ENCODE measurements at regions not wholly inside any gene's neighbourhood (a gene's known extent, or its start where the extent isn't known, plus 50 kb on each side); places are given as distances from the start of the nearest gene placed in this dataset.
"Not testable (repeated sequence)": the region's sequence is repeated elsewhere in the genome, so short reads cannot be mapped to it uniquely, and the experiment has no call there.

DNA sequence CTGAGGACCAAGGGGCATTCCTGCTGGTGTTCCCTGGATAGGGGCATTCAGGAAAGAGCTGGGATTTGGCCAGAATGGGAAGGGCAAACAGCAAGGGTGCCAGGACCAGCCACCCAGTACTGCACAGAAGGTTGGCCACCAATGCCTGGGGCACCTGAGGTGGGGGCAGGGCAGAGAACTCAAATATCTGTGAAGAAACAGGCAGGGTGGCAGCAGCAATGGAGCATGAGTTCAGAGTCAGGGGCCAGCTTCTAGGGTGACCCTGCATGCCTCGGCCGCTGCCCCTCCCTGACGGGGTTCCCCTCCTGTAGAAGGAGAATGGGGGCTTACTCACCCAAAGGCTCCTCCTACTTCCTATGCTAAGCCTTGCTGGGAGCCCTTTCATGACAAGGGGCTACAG, 79.3 kb upstream of the SHANK2 start:
- no peak for DNase-seq

DNA sequence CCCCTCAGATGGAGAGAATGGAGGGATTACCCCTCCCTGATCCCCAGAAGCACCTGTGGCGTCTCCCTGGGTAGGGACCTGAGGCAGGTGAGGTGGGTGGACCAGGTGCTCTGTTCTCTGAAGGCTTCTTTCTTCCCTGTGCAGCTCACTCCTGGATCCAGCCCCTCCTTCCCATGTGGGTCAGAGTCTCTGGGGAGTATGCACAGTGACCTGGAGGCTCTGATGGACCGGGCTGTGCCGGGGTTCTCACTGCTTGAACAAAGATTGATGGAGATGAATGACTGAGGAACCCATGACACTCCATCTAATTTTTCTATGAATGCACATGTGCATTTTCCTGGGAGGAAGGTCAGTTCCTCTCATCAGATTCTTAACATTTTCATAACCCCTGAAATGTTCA, 78.6 kb upstream of the SHANK2 start:
- DNase-seq: no peak

DNA sequence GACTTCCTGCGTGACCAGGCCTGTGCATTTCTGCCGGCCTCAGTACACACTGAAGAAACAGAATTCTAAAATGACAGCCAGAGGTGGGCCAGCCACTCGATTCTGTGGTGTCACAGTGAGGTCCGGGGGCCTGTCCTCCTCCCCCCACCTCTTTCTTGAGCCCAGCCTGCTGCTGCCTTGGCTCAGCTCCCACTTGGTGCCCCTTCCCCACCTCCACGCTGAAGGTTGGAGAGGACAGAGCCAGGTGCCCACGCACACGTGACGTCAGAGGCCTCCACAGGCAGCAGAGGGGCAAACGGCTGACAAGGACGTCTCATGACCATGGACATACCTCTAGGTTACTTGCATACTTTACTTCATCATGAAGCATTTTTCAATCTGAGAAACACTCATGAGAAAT, 78.0 kb upstream of the SHANK2 start:
- DNase-seq: no peak

DNA sequence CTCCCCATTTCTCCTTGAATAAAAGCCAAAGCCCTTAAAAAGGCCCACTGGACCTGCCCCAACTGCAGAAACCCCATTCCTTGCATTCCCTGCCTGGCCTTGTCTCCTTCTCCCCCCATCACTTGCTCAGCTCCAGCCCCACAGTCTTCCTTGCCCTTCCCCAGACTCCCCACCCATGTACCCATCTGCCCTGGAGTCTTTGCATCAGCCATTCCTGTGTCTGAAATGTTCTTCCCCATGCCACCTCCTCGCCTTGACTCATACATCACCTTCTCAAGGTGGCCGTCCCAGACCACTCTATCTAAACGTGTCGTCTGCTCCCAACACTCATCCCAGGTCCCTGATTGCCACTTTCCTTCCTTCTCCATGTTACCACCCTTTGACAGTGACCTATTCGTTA, 77.4 kb upstream of the SHANK2 start:
- DNase-seq: no peak

DNA sequence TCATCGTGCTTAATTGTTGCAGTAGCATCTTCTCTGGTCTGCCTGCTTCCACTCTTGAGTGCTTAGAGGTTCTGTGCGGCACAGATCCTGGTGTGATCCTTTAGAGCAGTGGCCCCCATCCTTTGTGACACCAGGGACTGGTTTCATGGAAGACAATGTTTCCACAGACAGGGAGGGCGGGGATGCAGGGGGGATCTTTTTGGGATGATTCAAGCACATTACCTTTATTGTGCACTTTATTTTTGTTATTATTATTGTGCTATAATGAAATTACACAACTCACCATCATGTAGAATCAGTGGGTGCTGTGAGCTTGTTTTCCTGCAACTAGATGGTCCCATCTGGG, 76.8 kb upstream of the SHANK2 start:
- DNase-seq: no peak

DNA sequence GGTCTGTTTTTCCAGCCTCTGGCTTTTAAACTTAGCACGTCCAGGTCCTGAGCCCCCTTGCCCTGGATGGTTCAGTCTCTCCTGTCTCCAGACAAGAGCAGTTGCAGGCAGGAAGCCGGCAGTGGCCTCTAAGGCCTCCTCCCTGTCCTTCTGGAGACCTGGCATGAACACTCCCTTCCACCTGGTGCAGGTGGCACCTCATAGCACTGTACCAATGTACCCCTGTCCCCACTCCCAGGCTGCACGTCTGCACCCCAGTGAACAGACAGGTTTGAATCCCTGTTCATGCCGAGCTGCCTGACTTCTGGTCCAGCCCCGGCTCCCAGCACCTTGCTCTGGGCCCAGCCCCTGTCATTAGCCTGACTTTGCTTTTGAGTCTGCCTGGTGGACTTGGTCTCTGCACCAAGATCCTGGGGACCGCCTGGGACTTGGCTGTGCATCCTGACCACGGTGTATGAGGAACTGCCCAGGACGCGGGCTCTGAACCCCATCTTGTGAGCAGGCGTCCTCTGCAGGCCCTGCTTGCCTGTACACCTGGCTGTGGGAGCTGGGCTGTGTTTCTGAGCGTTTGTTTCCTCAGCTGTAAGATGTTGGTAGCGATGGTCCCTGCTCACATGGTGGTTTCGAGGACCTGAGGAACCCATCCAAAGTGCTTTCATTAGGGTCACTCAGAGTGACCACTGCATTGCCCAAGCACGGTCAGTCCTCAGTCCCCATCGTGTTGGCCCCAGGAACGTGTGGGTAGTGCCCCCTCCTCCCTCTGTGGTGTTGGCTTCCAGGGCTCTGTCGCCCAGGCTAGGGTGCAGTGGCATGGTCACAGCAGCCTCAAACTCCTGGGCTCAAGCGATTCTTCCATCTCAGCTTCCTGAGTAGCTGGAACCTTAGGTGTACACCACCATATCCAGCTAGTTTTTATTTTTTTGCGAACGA, 75.0 kb upstream of the SHANK2 start:
- no peak for DNase-seq

DNA sequence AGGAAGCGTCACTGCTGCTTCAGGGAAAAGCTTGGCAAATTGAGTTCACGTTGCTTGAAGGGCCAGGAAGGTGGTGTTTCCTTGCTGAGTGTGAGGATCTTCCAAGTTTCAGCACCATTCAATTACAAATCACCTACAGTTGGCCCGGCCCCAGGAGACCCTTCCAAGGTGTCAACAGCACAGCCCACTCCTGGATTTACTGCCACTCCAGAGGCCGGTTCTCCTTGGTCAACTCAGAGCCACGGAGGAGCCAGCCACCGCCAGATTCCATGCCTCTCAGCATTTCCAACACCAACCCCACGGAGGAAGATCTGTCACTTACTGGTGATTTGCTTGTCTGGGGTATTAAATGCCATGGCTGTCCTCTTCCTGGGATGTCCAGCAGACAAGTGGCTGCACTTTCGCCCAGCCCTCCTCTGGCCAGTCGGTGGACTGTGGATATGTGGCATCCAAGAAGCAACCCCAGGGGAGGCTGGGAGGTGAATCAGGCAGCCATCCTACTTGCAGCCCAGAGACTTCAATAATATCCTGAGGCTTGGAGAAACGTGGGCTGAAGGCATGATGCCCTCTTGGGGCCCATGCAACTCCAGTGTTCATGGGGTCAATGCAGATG, 74.1 kb upstream of the SHANK2 start:
- DNase-seq: no peak

DNA sequence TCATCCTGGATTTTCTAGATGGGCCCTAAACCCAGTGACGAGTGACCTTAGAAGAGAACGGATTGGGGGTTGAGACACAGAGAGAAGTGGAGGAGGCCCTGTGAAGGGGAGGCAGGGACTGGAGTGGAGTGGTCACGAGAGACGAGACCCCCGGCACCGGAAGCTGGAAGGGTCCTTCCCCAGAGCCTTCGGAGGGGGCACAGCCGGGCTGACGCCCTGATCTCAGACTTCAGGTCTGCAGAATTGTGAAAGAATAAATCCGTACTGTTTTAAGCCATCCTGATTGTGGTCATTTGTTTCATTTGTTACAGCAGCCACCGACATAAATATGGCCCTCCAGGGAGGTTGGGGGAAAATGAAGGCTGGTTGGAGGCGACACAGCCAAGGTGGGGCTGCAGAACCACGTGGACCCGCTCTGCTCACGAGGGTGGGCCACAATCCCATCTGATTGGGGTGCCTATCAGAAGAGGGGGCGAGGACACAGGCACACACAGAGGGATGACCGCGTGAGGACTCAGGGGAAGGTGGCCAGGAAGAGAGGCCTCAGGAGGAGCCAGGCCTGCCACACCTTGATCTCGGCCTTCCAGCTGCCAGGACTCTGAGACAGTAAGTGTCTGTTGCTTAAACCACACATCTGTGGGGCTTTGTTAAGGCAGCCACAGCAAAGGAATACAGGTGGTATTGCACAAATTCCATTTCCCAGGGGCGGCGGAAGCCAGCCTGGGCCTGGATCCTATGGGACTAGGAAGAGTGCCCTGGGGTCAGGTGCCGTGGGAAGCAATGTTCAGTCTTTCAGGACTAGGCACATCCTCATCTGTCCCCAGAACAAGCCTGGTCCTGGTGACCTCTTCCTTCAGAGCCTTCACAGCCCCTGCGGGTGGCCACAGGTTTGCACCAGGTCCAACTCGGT, 73.3 kb upstream of the SHANK2 start:
- DNase-seq: no peak

DNA sequence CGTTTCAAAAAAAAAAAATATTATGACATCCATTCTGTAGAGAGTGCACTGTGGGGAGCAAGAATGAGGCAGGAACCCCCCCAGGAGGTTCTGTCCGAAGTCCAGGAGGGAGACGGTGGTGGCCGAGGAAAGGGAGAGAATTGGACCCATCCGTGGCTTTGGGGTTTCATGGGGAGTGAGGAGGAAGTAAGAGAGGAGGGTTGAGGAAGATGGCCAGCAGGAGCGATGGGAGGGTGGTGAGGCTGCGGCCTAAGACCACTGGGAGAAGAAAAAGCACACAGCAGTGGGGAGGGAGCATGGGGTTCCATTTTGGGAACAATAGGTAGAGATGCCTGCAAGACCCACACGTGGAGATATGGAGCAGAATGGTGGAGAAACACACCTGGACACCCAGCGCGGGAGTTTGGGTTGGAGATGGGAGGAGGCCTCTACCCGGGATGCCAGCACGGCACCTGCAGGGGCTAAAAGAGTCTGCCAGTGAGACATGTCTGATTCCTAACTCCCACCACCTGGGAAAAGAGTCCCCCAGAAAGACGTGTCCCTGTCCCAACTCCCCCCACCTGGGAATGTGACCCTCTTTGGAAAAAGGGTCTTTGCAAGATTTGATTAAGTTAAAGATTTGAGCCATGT, 72.5 kb upstream of the SHANK2 start:
- no peak for DNase-seq

DNA sequence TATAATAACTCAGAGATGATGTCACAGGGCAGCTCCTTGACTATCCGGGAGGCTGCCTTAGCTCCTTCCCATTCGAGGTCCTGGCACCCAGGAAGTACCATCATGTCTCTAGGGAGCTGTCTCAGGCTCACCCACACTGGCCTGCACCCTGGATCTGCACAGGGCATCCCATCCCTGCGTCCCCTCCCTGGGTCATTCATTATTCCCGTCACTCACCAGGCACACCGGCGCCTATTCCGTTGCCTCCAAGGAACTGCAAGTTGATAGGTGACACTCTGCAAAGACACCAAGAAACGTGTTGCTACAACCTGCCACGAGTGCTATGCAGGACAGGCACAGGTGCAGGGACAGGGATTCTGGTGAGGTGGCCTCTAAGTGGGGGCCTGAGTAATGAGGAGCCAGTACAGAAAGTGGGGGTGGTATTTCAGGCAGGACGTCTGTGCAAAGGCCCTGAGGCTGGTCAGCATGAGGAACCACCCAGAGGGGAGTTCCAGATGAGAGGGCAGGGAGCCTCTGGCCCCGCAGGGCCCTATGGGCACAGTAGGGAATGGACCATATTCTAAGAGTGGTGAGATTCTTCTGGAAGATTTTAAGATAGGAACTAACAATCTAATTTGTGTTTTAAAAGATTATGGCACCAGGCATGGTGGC, 71.6 kb upstream of the SHANK2 start:
- no peak for DNase-seq

DNA sequence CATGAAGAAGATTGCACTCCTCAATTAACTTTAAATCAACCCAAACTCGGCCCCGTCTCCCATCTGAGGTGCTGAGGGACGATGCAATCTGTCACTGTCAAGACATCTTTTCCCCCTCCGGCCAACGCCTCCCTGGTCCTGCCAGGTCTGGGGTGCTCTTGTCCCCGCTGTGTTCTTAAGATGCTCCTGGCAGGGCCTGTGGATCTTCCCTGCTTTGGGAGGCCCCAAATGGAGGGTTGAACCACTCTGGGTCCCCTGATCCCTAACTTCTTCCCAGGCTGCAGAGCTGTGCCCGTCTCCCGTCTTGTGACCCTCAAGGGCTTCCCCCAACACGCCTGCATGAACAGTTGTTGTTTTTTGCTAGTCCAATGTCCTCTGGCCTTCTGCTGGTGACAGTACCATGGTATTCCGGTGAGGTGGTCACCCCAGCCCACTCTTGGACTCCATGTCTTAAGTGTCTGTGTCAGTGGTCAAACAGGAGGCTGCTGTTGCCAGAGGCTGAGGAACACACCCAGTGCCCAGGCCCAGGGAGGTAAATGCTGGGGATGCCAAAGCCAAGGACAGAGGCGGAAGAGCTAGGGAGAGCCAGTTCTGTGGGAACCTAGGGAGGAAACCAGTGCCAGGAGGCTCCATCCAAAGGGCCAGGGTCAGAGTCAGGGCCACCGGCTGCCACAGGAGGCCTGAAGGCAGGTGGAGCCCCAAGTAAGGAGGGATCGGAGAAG, 70.6 kb upstream of the SHANK2 start:
- no peak for DNase-seq

DNA sequence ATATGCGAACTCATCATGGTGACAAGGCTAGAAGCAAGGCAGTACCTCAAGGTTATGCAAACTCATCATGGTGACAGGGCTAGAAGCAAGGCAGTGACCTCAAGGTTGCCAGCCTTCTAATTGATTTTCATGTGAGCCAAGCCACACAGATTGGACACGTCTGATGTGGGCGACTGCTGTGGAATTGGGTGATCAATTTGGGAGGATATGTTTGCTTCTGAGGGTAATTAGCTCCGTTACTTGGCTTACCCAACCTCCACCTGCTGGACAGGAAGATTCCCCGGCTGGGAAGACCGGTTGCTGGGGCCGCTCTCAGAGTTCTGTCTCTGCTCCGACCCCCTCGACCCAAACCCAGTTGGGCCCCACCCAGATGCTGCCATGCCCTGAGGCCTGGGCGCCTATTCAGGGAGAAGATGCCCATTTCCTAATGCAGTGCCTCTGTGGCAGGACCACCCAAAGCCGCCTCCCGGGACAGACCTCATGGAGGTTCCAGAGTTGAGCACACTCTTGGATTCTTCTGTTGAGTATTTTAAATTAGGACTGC, 69.9 kb upstream of the SHANK2 start:
- no peak for DNase-seq

DNA sequence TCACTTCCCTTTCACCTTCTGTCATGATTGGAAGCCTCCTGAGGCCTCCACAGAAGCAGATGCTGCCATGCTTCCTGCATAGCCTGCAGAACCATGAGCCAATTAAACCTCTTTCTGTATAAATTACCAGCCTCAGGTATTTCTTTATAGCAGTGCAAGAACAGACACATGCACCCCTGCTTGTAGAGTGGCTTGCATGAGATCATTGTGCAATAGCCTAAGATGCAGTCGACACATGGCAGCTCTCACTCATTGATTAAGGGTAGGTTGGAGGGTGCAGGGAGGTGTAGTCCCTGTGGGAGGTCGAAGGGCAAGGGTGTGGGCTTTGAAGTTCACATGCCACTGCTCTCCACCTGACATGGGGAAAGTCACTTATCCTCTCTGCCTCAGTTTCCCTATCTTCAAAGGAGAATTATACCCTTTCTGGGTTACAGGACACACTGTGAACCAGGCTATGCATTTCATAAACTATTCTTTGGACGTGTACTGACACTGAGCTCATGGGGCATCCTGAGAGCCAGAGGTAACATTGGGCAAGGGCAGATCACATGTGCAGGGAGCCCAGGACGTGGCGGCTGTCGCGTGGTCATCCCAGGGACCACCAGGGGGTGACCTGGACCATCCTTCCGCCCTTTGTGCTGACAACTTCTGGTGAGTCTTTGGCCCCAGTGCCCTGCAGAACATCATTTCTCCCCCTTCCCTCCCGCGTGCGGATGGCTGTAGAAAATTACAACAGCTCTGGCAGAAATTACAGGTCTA, 69.2 kb upstream of the SHANK2 start:
- DNase-seq: no peak

DNA sequence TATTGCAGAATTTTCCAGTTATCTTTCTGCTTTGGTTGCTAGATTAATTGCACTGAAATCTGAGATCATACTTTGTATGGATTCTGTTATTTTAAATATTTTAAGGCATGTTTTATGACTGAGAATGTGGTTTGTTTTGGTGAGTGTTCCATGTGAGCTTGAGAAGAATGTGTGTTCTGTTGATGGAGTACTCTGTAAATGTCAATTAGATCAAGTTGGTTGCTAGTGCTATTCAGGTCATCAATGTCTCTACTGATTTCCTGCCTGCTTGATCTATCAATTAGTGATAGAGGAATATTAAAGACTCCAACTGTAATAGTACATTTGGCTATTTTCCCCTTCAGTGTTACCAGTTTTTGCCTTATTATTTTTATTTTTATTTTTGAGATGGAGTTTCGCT, 64.3 kb upstream of the SHANK2 start:
- DNase-seq: no peak

DNA sequence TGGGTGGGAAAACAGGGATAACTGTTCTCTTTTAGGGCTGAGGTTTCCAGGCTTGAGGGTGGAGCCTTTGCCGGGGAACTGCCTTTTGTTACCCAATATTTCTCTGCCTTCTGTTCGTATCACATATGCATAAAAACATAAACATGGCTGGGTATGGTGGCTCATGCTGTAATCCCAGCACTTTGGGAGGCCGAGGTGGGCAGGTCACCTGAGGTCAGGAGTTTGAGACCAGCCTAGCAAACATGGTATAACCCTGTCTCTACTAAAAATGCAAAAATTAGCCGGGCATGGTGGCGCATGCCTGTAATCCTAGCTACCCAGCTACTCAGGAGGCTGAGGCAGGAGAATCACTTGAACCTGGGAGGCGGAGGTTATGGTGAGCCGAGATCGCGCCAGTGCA, 60.2 kb upstream of the SHANK2 start:
- DNase-seq: not testable (repeated sequence)

DNA sequence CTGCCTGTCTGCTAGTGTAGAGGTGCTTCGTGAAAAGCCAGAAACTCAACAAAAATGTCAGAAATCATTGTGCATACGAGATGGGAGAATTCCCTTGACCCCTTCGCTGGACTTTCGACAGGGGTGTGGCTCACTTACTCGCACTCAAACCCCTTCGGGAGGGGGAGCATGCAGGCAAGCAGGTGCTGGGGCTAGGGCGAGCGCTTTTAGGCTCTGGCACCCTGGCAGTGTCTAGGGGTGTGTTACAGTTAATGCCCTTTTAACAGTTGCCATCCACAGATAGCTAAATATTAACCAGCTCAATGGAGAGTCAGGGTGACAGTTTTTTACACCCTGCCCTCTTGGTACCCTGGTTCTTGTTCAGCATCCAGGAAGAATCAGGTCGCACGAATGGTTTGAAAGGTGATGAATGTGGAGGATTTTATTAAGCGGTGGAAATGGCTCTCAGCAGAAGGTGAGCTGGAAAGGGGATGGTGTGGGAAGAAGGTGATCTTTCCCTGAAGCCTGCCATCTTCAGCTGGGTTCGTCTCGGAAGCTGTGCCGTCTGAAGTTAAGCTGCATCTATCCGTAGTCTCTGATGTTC, 59.6 kb upstream of the SHANK2 start:
- DNase-seq: no peak

DNA sequence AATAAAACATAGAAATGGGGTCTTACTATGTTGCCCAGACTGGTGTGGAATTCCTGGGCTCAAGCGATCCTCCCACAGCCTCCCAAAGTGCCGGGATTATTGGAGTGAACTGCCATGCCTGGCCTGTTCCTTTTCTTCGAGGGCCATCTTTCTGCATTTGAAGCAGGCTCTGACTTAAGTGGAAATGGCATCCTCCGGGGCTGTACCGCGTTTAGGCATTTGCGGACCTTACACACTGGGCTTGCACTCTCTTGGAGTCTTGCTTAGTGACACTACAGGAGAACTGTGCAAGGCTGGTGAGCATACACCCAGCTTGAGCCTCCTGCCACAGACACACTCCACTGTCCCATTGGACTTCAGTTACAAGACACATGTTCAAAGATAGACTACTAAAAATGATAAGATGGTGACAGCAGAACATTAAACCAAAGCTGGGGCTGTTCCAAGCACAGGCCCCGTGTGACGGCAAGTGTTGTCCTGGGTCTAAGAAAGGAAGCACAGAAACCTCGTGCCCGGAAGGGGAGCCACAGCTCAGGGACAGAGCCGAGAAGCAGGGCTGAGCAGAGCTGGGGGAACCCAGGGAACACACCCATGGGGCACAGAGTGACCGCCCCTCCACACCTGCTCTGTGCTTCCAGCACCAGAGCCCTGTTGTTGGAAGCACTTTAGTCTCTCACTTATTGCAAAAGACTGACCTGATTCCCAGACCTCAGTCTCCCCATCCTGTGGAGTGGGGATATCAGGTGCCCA, 59.0 kb upstream of the SHANK2 start:
- no peak for DNase-seq

DNA sequence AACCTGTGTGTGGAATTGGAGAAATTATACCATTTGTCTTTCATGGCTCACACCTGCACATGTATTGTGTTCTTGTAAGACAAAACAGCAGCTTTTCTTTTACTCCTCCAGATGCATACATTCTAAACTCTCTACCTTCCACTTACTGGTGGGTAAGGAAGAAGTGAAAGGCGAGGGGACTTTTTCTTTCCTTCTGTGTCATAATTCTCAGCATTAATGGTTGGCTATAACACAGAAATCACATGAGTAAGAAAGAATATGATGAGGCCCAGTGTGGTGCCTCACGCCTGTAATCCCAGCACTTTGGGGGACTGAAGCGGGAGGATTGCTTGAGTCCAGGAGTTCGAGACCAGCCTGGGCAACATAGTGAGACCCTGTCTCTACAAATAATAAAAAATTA, 57.8 kb upstream of the SHANK2 start:
- DNase-seq: no peak

DNA sequence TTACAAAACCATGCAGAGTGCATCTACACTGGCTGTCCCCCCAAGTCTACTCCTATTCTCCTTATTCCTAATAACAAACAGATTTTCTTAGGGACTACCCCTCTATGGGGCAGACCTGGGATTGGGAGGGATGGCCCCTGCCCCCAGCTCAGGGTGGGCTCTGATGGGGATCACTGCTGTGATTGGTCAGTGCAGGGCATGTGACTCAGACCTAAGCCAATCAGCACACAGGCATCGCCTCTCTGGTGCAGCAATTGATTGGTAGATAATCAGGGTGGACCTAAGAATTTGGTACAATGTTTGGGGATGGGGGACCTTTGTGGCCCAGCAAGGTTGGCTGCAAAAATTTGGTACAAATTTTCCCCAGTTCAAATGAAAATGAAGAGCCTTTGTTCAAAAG, 57.2 kb upstream of the SHANK2 start:
- no peak for DNase-seq

DNA sequence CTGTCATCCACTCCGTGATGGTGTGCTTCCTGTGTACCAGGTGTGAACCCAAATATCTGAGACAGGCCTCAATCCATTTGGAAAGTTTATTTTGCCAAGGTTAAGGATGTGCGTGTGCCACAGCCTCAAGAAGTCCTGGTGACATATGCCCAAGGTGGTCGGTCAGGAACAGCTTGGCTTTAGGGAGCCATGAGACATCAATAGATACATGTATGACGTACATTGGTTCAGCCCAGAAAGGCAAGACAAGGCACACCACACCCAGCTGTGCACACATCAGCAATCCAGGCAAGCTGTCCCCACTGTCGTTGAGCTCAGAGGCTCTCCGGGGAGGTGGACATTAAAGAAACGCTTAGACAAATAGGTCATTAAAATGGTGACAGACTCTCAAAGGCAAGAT, 56.8 kb upstream of the SHANK2 start:
- no peak for DNase-seq

Measured in right hindlimb (tissue), 1 donor.